WERI-Rb-1 (cell line): ENCODE measurements at regions not wholly inside any gene's neighbourhood (a gene's known extent, or its start where the extent isn't known, plus 50 kb on each side); places are given as distances from the start of the nearest gene placed in this dataset.

Experiments
- DNase-seq: peaks from one replicate; pipeline ENCODE4 v3.0.0-alpha.2; 2020
- H3K27ac ChIP-seq: fragments of 250-450 bp; sonication (Bioruptor Pico); 2 replicates; pipeline ENCODE4 v1.5.1; 2020; ENCODE audit warnings: mild to moderate bottlenecking, moderate library complexity
- H3K27me3 ChIP-seq: fragments of 250-450 bp; sonication (Bioruptor Pico); 2 replicates; pipeline ENCODE4 v1.5.1; 2021; ENCODE audit warnings: mild to moderate bottlenecking, low read depth, moderate library complexity; ENCODE audit not compliant: insufficient read depth, severe bottlenecking
- H3K36me3 ChIP-seq: fragments of 250-450 bp; sonication (Bioruptor Pico); 2 replicates; pipeline ENCODE4 v1.5.1; 2020; ENCODE audit warnings: mild to moderate bottlenecking, moderate library complexity
- H3K4me3 ChIP-seq: 2 replicates; pipeline ENCODE4 v1.5.1; 2011; ENCODE audit warnings: low read depth, mild to moderate bottlenecking, control low read depth, low read length
- H3K9me3 ChIP-seq: fragments of 250-450 bp; sonication (Bioruptor Pico); 2 replicates; pipeline ENCODE4 v1.5.1; 2021; ENCODE audit warnings: mild to moderate bottlenecking, moderate library complexity; ENCODE audit not compliant: severe bottlenecking
- TF ChIP-seq, protein P1 (sequence below): IDR thresholded peaks from 2 replicates; pipeline ENCODE4 v1.5.1; 2011; ENCODE audit warnings: low read depth, mild to moderate bottlenecking, control low read depth, inconsistent platforms, low read length

DNA sequence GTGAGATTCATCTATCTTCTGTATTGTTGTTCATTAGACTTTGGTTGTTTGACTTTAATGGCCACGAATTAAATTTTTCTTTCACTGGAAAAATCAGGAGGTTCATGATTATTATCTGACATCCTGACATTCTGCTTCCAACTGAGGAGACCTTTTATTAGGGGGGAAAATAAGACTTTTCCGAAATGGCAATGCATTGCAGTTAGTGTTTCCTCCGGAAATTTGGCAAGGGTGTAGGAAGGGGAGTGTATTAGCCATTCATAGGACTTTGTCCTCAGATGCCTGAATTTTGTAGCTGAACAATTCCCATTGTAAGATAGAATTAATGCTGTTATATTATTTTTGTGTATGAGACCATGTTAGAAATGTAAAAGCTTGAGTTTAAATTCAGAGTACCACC is 450.6 kb upstream of the TGFBR2 start:
- Histone ChIP-seq H3K27me3 (no peaks in the 10 kb centered on the region), H3K9me3 (no peaks in the 10 kb centered on the region), H3K4me3 (no peak overlapping the region)

DNA sequence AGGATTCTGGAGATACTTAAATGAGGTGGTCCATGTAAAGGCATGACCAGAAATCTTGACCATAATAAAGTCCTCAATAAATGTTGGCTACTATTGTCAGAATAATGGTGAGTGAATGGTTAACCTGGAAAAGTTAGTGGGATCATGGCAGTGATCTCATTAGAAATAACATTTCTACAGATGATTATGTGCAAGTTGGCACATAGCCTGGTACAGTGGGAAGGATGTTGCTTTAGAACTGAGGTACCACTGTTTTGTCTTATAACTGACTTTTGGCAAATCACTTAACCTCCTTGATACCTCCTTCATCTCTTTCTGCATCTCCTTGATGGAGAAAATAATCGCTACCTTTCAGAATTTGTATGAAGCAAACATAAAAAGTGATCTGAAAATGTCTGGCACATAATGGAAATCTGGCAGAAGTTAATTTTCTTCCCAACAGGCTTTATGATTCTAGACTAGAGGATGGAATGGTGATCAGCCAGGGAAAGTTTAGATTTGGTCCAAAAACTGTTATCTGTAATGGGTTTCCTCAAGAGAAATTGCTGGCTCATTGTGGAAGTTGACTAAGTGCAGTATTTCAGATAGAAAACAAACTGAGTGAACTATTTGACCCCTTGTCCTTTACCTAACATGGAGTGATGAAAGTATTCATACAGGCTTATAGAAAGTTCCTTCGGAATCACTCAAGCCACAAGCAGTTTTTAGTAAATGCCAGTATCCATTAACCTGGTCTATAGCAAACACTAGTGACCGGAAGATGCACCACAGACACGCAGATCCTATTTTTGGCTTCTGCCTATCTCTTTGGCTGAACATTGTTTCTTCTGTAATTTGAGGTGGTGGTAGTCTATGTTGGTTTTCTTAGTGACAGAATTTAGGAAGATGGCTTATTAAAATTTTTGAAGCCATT is 449.6 kb upstream of the TGFBR2 start:
- H3K9me3 ChIP-seq = no peaks in the 10 kb centered on the region
- no peak overlapping the region for H3K4me3 ChIP-seq
- TF ChIP-seq, protein P1, sequence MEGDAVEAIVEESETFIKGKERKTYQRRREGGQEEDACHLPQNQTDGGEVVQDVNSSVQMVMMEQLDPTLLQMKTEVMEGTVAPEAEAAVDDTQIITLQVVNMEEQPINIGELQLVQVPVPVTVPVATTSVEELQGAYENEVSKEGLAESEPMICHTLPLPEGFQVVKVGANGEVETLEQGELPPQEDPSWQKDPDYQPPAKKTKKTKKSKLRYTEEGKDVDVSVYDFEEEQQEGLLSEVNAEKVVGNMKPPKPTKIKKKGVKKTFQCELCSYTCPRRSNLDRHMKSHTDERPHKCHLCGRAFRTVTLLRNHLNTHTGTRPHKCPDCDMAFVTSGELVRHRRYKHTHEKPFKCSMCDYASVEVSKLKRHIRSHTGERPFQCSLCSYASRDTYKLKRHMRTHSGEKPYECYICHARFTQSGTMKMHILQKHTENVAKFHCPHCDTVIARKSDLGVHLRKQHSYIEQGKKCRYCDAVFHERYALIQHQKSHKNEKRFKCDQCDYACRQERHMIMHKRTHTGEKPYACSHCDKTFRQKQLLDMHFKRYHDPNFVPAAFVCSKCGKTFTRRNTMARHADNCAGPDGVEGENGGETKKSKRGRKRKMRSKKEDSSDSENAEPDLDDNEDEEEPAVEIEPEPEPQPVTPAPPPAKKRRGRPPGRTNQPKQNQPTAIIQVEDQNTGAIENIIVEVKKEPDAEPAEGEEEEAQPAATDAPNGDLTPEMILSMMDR = no peak
- H3K27ac ChIP-seq = no peak overlapping the region
- H3K36me3 ChIP-seq = no peaks in the 10 kb centered on the region
- H3K27me3 ChIP-seq = no peaks in the 10 kb centered on the region
- DNase-seq = no peak

More for the DNA sequence above, 450.6 kb upstream of the TGFBR2 start:
- no peak for DNase-seq
- H3K27ac ChIP-seq = no peak overlapping the region
- no peaks in the 10 kb centered on the region for H3K36me3 ChIP-seq
- TF ChIP-seq, protein P1 = no peak

DNA sequence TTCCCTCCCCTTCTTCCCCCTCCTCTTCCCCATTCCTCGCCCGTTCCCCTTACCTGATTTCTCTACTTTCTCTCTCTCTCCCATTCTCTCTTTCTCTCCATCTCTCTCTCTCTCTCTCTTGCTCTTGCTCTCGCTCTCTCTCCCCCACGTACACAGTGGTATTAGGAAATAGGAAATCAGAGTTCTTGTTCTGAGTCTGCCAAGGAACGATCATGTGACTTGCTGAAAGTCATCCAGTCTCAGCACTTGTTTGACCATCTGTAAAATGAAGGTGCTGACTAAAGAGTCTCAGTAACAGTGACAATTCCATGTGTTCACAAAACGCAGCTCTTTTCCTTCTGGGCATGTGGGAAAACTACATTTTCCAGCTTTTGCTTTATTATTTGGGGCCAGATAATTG is 445.0 kb upstream of the TGFBR2 start:
- Histone ChIP-seq H3K36me3 (no peaks in the 10 kb centered on the region), H3K27me3 (no peaks in the 10 kb centered on the region), H3K9me3 (peaks cover 4% of the 10 kb centered on the region), H3K4me3 (no peak overlapping the region), H3K27ac (no peak overlapping the region)
- no peak for DNase-seq
- TF ChIP-seq, protein P1 = no peak

DNA sequence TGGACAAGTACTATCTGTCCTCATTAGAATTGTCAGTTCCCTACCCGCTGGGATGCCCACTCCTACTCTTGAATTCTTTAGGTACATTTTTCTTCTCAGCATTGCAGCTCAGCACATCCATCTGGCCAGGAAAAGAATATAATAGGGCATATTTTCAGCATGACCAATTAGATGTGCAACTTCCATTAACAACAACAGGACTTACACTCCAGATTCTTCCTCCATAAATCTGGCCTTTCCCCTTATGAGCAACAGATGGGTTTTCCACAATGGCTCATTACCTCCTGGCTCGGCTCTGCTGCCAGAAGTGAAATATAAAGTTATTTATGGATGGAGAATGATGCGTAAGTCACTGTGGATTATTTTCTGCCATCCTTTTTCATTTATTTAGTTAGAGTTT is 443.8 kb upstream of the TGFBR2 start:
- TF ChIP-seq, protein P1 = no peak
- no peak overlapping the region for H3K27ac ChIP-seq
- H3K27me3 ChIP-seq = no peaks in the 10 kb centered on the region
- H3K9me3 ChIP-seq = peaks cover 6% of the 10 kb centered on the region
- no peak for DNase-seq
- no peaks in the 10 kb centered on the region for H3K36me3 ChIP-seq
- H3K4me3 ChIP-seq = no peak overlapping the region

- Histone ChIP-seq H3K36me3 (no peaks in the 10 kb centered on the region), H3K27me3 (no peaks in the 10 kb centered on the region), H3K9me3 (peaks cover 6% of the 10 kb centered on the region), H3K27ac (no peak overlapping the region), H3K4me3 (no peak overlapping the region)
- no peak for DNase-seq
- TF ChIP-seq, protein P1 = no peak
Measured at GRCh38 chr3:30166535-30166934, 439.9 kb upstream of the TGFBR2 start.
